HG03095 (cell line): ENCODE measurements at regions not wholly inside any gene's neighbourhood (a gene's known extent, or its start where the extent isn't known, plus 50 kb on each side); places are given as distances from the start of the nearest gene placed in this dataset.

ENCODE experiments used
- ATAC-seq: cut with Tn5 transposase; IDR thresholded peaks from one replicate; pipeline ENCODE4 v1.9.1; 2021; ENCODE audit warnings: moderate library complexity; ENCODE audit not compliant: unreplicated experiment

DNA sequence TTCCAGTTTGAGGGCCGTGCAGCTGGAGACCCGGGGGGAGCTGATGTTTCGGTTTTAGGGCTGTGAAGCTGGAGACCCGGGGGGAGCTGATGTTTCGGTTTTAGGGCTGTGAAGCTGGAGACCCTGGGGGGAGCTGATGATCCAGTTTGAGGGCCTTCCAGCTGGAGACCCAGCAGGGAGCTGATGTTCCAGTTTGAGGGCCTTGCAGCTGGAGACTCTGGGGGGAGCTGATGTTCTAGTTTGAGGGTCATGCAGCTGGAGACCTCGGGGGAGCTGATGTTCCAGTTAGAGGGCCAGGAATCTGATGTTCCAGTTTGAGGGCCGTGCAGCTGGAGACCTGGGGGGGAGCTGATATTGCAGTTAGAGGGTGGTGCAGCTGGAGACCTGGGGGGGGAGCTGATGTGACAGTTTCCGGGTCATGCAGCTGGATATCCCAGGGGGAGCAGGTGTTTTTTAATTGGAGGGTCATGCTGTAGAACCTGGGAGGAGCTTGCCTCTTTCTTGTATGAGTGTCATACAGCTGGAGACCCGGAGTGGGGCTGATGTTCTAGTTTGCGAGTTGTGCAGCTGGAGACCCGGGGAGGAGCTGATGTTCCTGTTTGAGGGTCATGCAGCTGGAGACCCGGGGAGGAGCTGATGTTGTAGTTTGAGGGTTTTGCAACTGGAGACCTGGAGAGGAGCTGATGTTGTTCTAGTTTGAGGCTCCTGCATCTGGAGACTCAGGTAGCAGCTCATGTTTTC, 153.2 kb downstream of the RTP5 start:
- ATAC-seq = no peak

DNA sequence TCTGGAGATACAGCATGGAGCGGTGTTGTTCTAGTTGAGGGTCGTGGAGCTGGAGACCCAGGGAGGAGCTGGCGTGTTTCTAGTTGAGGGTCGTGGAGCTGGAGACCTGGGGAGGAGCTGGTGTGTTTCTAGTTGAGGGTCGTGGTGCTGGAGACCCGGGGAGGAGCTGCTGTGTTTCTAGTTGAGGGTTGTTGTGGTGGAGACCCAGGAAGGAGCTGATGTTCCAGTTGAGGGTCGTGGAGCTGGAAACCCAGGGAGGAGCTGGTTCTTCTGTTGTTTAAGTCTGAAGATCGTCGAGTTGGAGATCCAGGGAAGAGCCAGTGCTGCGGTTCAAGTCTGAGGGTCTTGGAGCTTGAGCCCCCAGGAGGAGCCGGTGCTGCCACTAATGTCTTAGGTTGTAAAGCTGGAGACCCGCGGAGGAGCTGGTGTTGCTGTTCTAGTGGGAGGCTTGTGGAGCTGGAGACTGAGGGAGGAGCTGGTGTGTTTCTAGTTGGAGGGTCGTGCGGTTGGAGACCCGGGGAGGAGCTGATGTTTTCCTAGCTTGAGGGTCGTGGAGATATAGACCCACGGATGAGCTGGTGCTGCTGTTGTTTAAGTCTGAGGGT, 155.3 kb downstream of the RTP5 start:
- ATAC-seq = no peak

DNA sequence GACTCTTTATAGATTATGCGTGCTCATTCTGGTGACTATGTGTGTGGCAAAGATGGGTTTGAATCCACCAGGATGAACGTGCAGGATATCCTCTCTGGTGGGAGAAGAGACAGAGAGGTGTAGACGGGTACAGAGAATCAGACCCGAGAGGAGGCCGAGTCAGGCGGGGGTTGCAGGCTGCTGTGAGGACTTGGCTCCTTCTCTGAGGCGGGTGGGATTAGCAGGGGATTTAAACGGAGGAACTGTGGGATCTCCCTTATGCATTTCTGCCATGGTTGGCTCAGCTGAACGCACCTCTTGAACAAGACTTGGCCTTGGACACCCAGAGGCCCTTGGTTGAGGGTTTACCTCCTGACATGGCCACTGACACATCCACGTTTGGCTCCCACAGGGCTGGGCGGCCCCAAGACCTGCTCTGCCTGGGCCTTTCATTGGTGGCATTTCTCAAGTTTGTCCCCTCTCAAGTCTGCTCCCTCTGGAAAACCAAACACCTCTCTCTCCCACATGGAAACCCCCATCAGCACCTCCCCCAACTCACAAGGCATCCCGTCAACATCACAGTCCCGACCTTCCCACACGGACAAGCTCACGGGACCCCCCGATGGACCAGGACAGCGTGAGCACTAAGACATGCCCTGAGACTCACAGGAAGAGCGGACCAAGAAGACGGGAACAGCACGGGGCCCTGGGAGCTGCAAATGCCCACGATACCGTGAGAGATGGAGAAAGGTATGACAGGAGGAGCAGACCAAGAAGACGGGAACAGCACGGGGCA, 158.3 kb downstream of the RTP5 start:
- ATAC-seq = no peak

DNA sequence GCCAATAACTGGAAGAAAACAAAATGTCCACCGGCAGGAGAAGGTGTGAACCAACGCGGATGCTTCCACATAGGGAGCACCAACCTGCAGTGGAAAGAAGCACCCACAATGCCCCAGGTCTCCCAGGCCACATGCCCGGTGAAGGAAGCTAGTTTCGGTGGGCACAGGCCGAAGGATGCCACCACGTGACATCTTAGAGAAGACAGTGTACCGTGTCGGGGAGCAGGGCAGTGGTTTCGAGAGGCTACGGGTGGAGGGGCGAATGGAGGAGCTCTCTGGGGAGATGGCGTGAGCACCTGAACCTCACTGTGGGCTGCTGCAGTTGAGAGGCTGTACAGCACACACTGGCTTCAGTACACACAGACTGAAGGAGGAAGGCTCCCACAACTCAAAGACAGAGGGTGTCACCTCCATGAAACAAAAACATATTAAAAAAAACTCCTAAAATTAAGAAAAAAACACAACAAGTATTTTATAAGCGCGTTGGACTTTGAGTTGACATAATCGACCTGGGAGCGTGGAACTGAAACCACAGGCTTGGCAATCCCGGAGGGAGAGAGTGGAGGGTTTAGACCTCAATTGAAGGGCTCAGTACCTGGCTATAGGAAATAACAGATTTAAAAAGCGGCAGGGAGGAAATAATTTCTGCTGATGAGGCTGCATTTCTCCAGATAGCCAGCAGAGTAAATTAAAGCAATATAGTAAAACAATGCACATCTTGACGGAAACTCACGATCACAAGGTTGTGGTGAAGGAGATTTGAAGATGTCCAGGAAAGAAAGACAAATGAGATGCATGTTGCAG, 160.1 kb downstream of the RTP5 start:
- no peak for ATAC-seq

DNA sequence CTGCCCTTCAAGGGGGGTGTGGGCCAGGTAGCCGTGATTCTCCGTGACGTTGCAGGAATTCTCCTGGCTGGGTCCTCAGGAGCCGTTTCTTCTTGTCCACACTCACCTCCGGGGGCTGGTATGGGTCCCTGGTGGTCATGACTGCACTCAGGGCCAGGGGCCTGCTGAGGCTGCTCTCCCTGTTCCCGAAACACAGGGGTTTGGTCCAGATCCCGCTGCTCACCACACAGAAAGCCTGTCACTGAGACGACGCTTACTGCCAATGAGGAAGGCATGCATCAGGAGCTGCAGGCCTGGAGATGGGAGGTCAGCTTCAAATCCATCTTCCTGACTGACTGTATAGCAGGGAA, 160.7 kb downstream of the RTP5 start:
- no peak for ATAC-seq

DNA sequence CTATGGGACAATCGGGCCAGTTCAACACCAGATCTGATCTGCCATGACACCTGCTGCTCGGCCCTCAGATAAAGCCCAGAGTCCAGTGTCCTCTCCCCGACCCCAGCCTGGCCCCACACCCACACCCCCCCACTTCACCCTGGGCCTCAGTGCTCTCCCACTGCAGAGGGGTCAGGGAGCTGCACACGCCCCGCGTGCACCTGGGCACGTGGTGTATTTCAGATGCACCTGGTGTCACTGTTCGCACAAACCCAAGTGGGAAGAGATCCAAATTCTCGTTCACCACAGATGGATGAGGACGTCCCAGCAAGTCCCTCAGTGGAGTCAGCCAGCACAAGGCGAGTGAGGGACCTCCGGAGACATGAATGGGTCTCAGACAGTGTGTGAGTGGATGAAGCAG, 161.3 kb downstream of the RTP5 start:
- ATAC-seq = no peak

DNA sequence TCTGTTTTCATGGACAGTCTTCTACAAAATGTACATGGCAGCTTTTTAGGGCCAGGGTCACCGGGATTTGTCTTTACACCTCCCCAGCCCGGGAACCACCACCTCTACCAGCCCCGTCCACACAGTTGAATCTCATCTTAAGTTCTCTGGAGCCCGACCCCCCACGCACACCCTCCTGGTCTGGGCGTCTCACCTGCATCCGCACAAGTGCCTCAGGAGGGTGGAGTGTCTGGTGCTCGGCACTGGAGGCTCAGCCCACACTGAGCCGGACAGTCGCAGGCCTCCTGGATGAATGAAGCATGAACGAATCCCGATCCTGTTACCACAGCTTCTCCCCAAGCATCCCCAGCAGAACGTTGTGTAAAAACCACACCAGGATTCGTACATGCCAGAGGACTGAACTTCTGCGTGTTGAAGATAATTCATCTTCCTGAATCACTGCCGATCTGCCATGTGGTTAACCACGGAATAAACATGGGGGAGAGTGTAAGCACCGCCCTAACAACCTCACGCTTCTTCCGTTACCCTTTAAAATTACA, 162.0 kb downstream of the RTP5 start:
- no peak for ATAC-seq

DNA sequence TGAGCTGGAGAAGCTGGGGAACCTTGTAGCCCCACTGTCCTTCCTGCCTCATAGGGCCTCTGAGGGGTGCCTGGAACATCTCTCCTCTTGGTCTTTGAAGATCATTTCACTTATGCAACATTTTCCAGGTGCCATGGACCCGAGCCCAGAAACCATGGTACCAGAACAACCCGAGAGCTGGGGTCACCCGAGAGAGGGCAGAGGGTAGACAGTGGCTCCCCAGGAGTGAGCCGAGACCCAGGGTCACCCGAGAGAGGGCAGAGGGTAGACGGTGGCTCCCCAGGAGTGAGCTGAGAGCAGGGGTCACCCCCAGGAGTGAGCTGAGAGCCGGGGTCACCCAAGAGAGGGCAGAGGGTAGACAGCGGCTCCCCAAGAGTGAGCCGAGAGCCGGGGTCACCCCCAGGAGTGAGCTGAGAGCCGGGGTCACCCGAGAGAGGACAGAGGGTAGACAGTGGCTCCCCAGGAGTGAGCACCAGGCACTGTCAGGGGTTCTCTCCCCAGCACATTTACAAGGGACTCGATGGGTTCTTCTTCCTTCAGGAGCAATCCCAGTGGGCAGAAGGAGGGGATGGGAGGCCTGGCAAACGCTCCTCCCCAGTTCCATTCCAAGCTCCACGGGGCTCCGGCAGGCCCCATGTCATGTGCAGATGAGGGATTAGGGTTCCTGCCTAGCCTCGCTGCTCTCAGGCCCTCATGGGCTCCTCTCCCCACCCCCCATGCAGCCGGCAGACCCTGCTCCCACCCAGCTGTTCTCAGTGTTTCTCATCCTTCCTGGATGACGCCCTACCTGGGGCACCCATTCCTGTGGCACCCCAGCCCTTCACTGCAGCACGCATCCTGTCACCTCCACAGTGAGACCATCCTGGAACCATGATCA, 163.5 kb downstream of the RTP5 start:
- no peak for ATAC-seq

DNA sequence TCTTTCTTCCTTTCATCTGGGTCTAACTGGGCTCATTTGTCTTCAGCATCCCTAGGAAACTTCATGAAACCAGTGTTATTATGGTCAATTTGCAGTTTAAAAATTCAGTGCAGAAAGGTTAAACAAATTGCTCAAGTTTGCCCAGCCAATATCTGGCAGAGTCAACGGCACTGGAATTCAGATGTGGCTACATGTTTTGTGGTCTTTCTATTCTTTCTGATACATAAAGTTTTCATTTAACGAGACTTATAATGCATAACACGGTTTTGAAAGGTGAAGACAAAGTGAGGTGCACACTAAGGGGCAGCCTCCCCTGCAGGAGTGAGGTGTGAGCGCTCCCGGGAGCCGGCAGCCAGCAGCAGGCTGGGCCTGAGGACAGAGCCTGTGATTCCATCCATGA, 164.6 kb downstream of the RTP5 start:
- no peak for ATAC-seq

DNA sequence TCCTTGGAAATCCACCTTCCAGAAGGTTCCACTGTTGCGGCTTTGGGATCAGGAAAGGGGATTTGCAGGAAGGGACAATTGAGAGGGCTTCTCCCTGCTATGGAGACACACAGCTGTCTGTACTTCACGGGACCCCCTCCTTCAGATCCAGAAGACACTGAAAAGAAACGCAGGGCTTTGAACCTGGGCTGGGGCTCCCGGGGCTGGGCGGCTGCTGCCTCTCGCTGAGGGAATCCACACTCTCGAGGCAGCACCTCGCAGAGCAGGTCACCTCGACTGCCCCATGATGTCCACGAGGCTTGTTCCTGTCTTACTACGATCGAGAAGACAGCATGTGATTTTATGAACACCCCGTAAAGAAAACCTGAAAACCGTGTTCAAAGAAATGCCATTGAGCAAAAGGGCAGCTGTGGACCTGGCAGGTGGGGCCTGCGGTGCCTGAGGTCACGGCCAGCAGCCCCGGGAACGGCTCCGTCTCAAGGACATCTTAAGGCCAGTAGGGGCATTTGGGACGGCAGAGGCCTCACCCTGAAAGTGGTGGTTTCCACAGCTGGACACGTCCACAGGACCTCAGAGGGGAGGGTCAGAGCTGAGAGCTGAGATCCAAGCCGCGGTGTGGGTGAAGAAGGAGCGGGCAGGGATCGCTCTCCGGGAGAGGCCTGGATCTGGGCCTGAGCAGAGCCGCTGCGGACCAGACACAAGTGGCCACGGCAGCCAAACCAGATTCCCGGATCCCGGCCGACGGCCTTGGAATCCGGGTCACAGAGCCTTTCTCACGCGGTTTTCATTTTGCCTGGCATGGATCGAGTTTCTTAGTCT, 165.7 kb downstream of the RTP5 start:
- ATAC-seq = no peak

DNA sequence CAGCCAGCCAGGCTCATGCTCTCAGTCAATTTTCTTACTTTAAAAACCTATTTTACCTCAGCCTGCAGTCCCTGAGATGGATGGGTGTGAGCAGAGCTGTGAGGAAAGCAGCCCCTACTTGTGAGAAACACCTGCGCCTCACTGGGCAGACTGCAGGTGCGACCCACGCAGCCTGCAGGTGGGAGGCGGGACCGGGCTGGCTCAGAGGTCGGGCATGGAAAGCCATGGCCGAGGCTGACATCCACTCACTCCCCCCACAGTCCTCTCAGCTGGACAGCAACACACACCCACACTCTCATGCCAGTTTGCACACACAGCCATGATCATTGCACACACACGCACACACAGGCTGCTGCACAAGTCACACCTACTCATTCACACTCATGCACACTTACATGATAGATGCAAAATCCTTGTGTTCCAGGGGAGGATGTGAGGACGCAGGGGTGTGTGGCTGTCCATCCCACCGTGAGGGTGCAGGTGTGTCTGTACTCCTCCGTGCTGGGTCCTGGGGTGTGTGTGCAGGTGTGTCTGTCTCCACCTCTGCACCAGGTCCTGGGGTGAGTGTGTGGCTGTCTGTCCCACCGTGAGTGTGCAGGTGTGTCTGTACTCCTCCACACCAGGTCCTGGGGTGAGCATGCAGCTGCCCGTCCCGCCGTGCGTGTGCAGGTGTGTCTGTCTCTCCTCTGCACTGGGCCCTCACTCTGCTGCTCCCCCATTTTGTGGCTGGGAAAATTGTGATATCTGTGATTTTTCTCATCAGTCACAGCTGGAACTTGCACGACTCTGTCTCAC, 166.5 kb downstream of the RTP5 start:
- no peak for ATAC-seq

DNA sequence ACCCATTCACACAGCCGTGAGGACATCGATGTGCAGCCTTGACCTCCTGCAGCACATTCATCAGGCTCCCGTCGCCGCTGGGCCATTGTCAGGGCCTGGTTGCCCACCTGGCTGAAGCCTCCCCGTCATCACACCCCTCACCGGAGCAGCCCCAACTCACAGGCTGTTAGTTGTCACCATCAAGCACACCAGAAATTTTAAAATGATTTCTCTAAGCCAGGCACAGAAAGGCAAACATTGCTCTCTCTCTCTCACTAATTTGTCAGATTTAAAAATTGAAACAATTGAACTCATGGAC, 167.1 kb downstream of the RTP5 start:
- ATAC-seq = no peak

DNA sequence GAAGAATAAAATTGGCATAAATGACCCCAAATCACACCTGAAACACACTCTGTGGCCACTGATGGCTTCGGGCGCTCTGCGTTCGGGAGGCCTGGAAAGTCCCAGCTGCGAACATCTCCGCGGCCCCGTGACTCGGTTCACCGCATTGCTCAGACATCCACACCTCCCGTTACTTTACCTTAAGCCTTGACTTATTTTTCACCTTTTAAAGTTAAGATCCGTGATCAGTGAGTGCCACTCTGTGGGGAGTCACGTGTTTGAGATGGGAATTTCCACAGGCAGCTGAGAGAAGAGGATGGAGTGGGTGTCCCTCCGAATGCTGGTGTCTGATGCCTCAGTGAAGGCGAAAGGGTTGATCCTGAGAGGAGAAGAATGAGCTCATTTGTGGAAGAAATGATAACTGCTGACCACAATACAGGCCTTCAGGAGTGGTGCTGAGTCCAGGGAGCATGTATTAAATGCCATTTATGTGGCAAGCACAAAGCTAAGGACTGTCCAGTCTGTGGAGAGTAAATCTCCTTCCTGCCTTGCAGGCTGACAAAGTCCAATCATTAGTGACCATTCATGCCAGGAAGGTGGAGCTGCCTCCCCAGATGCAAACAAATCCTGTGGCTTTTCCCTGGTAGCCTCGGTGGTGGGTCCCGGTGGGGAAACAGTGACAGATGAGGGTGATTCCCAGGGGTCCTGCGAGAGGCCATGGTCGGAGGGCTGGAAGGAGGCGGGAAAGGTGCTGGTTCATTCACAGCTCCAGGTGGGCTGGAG, 168.8 kb downstream of the RTP5 start:
- ATAC-seq = no peak

DNA sequence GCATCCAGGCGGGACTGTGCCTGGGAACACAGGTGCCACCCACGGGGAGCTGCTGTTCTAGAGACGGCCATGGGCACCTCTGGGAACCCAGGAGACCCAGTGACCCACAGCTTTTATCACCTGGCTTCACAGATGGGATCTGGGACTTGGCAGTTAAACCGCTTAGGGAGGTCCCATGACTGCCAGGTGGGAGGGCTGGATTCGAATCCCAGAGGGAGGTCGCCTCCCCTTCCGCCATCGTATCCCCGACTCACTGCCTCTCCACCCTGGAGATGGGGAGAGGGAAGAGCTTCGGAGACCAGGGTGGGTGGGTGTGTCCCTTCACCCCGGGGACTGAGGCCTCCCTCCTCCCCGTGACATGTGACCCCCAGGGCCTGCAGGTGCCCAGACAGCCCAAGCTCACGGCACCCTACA, 169.4 kb downstream of the RTP5 start:
- ATAC-seq = no peak

DNA sequence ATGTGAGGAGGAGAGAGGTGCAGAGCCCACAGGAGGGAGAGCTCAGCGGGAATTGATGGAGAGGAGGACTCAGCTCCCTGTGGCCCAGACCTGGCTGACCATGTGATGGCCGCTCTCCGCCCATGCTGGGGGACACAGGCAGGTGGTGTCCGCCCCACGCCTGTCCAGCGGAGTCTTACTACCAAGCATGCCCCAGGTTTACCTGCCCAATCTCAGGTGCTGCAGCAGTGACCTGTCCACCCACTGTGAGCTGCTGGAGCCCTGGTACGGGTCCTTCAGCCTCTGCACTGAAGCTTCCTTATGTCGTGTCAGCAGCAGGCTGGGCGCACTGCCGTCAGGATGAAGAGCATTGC, 170.8 kb downstream of the RTP5 start:
- no peak for ATAC-seq

DNA sequence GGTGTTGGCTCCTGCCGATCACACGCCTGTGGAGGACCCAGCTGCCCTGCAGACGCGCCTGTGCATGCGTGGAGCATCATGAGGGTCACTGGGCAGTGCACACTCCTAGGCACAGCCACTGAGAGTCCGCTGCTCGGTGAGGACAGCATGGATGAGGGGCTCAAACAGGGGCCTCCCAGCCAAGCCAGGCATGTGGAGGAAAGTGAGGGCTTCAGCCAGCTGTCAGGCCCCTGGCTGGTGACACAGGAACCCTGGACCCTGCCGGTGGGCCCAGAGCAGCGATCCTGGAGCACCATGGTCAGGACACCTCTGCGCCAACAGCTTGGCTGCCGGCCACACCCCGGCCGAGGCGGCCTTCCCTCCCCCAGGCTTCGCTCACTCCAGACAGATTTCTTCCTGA, 171.2 kb downstream of the RTP5 start:
- no peak for ATAC-seq

DNA sequence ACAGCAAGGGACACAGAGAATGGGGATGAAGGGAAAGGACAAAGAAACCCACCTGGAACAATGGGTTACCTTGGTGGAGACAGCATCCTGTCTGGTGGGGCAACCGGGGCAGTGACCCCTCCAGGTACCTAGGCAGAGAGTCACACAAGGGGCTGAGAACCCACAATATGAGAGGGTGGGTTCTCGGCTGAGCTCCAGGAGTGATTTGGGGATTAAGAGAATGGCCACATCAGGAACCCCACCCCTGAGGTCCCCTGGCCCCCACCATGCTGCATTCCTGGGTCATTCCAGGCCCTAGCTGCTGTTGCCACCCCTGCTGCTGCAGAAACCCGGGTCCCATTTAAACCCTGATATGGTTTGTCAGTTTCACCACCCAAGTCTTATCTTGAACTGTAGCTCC, 172.3 kb downstream of the RTP5 start:
- ATAC-seq = no peak
